Endothelial cell of umbilical vein (primary cell): ENCODE measurements at regions not wholly inside any gene's neighbourhood (a gene's known extent, or its start where the extent isn't known, plus 50 kb on each side); places are given as distances from the start of the nearest gene placed in this dataset.

Experiments
- BruUV-seq: library from RNA; stranded (reverse); fragments of 400-500 nt; replicated peaks from 2 replicates; lab custom pipeline; 2021; lab: Mats Ljungman, UMichigan
- CTCF ChIA-PET: fragments of 300-600, 350-600 bp; sonication (Branson Sonifier 250); formaldehyde crosslinking; loops from one replicate; lab custom pipeline; 2021; ENCODE audit warnings: antibody characterized with exemption, inconsistent platforms; lab: Charles Lee
- POLR2A ChIA-PET: fragments of 300-600, 350-600 bp; sonication (Branson Sonifier 250); formaldehyde crosslinking; loops from one replicate; lab custom pipeline; 2021; ENCODE audit warnings: antibody characterized with exemption, inconsistent platforms; lab: Charles Lee
- DNase-seq: peaks from one replicate; pipeline ENCODE4 v3.0.0-alpha.2; 2011; ENCODE audit warnings: low read depth, low spot score
- FAIRE-seq: peaks from 2 replicates; lab custom pipeline; 2011; peaks lifted over from hg19 to GRCh38; lab: Jason Lieb, UNC
- H2AFZ ChIP-seq: 2 replicates; pipeline ENCODE4 v1.6.0; 2012; ENCODE audit warnings: low read depth, low read length, control low read depth, inconsistent platforms
- H3K27ac ChIP-seq: 2 replicates; pipeline ENCODE4 v1.5.1; 2011; ENCODE audit warnings: low read depth, mild to moderate bottlenecking, control low read depth, low read length, moderate library complexity; ENCODE audit not compliant: insufficient read depth
- H3K27me3 ChIP-seq, 2 experiments: 2 replicates each; pipeline versions ENCODE4 v1.6.0 to v1.6.1; 2011; ENCODE audit warnings: low read length in 2 of 2, mixed read lengths in 1 of 2; ENCODE audit not compliant: control insufficient read depth in 2 of 2, insufficient read depth in 2 of 2
- H3K36me3 ChIP-seq, 2 experiments: 2 replicates in 1 of 2; 3 replicates in 1 of 2; pipeline ENCODE4 v1.5.1; 2011; ENCODE audit warnings: low read length in 2 of 2, mild to moderate bottlenecking in 1 of 2, moderate library complexity in 1 of 2; ENCODE audit not compliant: control insufficient read depth in 2 of 2, insufficient read depth in 2 of 2; ENCODE audit errors: extremely low read depth in 1 of 2
- H3K4me1 ChIP-seq: 3 replicates; pipeline ENCODE4 v1.5.1; 2011; ENCODE audit warnings: mild to moderate bottlenecking, low read length; ENCODE audit not compliant: control insufficient read depth, insufficient read depth; ENCODE audit errors: extremely low read depth
- H3K4me2 ChIP-seq: 2 replicates; pipeline ENCODE4 v1.6.1; 2011; ENCODE audit warnings: low read length, control low read depth, mixed read lengths; ENCODE audit not compliant: insufficient read depth
- H3K4me3 ChIP-seq, 3 experiments: fragments of 200-600 bp in 1 of 3; sonication (generic), shearing (Covaris generic) in 1 of 3; replicated peaks in 1 of 3; 2 replicates each; pipeline ENCODE4 v1.5.1; 2011 to 2016; ENCODE audit warnings: control low read depth in 3 of 3, low read length in 3 of 3, mild to moderate bottlenecking in 2 of 3, inconsistent platforms in 1 of 3, low read depth in 1 of 3, moderate library complexity in 1 of 3; ENCODE audit not compliant: insufficient read depth in 1 of 3
- H3K79me2 ChIP-seq: 2 replicates; pipeline ENCODE4 v1.6.0; 2012; ENCODE audit warnings: low read length, inconsistent platforms; ENCODE audit not compliant: control insufficient read depth, insufficient read depth
- H3K9ac ChIP-seq: replicated peaks from 2 replicates; pipeline ENCODE3; 2011; ENCODE audit warnings: low read length, control low read depth; ENCODE audit not compliant: insufficient read depth; ENCODE audit errors: extremely low read depth
- H3K9me1 ChIP-seq: replicated peaks from 3 replicates; pipeline ENCODE4 v1.6.0; 2011; ENCODE audit warnings: mild to moderate bottlenecking, low read length; ENCODE audit not compliant: control insufficient read depth, insufficient read depth; ENCODE audit errors: extremely low read depth
- H3K9me3 ChIP-seq: replicated peaks from 2 replicates; pipeline ENCODE4 v1.5.1; 2012; ENCODE audit warnings: low read length, inconsistent platforms; ENCODE audit not compliant: control insufficient read depth, insufficient read depth
- H4K20me1 ChIP-seq: replicated peaks from 2 replicates; pipeline ENCODE3; 2011; ENCODE audit warnings: mild to moderate bottlenecking, low read length; ENCODE audit not compliant: control insufficient read depth, insufficient read depth; ENCODE audit errors: extremely low read depth
- CTCF ChIP-seq, 2 donors: IDR thresholded peaks; 1 replicate in 1 of 2; 2 replicates in 1 of 2; pipeline ENCODE4 v1.5.1; 2011; ENCODE audit warnings: low read length in 2 of 2, mild to moderate bottlenecking in 2 of 2, moderate library complexity in 2 of 2, control low read depth in 1 of 2, inconsistent platforms in 1 of 2, low read depth in 1 of 2; ENCODE audit not compliant: insufficient read depth in 1 of 2; ENCODE audit errors: extremely low read depth in 1 of 2
- EZH2 ChIP-seq: IDR thresholded peaks from 2 replicates; pipeline ENCODE4 v1.6.1; 2012; ENCODE audit warnings: borderline replicate concordance, low read depth, mild to moderate bottlenecking, moderate library complexity, low read length, inconsistent platforms; ENCODE audit not compliant: severe bottlenecking
- FOS ChIP-seq: IDR thresholded peaks from 2 replicates; pipeline ENCODE4 v1.6.1; 2011; ENCODE audit warnings: mild to moderate bottlenecking, low read length, moderate library complexity, borderline replicate concordance; ENCODE audit not compliant: insufficient read depth
- GATA2 ChIP-seq: IDR thresholded peaks from 2 replicates; pipeline ENCODE4 v1.7.0; 2011; ENCODE audit warnings: low read depth, mild to moderate bottlenecking, moderate library complexity, mixed read lengths, low read length; ENCODE audit not compliant: insufficient read length, insufficient read depth
- JUN ChIP-seq: IDR thresholded peaks from 2 replicates; pipeline ENCODE4 v1.6.1; 2011; ENCODE audit warnings: borderline replicate concordance, low read depth; ENCODE audit not compliant: insufficient read length, insufficient read depth
- MAX ChIP-seq: IDR thresholded peaks from 2 replicates; pipeline ENCODE4 v1.6.1; 2011; ENCODE audit not compliant: insufficient read depth, insufficient read length
- MYC ChIP-seq: IDR thresholded peaks from one replicate; pipeline ENCODE4 v1.6.1; 2011; ENCODE audit warnings: mild to moderate bottlenecking, low read depth, low read length
- POLR2A ChIP-seq: IDR thresholded peaks from 2 replicates; pipeline ENCODE4 v1.6.1; 2012; ENCODE audit warnings: low read depth, mild to moderate bottlenecking, control low read depth, low read length
- POLR2AphosphoS5 ChIP-seq: IDR thresholded peaks from 2 replicates; pipeline ENCODE4 v1.6.1; 2012; ENCODE audit warnings: low read depth, mild to moderate bottlenecking, control low read depth, low read length, moderate library complexity; ENCODE audit not compliant: insufficient read depth
- dilution Hi-C: fragments of 300-500 bp; cut with MboI; formaldehyde crosslinking; loops from one replicate; pipeline ENCODE4 v1.15.0; 2019; ENCODE audit warnings: low sequenced_read_pairs; ENCODE audit not compliant: extremely low pct_ligation_motif_present
- intact Hi-C: fragments of 100-400 bp; cut with micrococcal nuclease; formaldehyde crosslinking; loops from one replicate; pipeline ENCODE4 v1.10.0; 2022

- dilution Hi-C loops (no loop called here), intact Hi-C loops (no loop called here)
- Histone ChIP-seq H3K27ac (no peak overlapping the region), H3K79me2 (no peaks in the 10 kb centered on the region), H3K4me2 (no peak overlapping the region), H3K9ac (no peak overlapping the region), H3K4me1 (no peaks in the 10 kb centered on the region), H2AFZ (no peak overlapping the region), H3K9me1 (no peaks in the 10 kb centered on the region), H3K27me3 (peaks cover 1 to 6% of the 10 kb centered on the region in 2 experiments), H3K4me3 (no peak overlapping the region), H3K9me3 (no peaks in the 10 kb centered on the region), H4K20me1 (no peaks in the 10 kb centered on the region), H3K36me3 (no peaks in the 10 kb centered on the region)
- ChIA-PET CTCF (no interaction called here), POLR2A (no interaction called here)
- TF ChIP-seq GATA2 (no peak), POLR2AphosphoS5 (no peak), MYC (no peak), EZH2 (no peak), POLR2A (no peak), FOS (no peak), MAX (no peak), CTCF (IDR thresholded peaks at IDR 0.05; ENCODE audit: extremely low read depth in 1 of 2, insufficient read depth in 1 of 2, low read depth in 1 of 2, low read length in 2 of 2) (no peak), JUN (no peak)
- no TSS peak for BruUV-seq
- DNase-seq (no peak), FAIRE-seq (no peak)
Measured at GRCh38 chr3:43818229-43818628, 127.5 kb downstream of the ABHD5 start.
